Stromal cell of bone marrow (primary cell): ENCODE measurements at regions not wholly inside any gene's neighbourhood (a gene's known extent, or its start where the extent isn't known, plus 50 kb on each side); places are given as distances from the start of the nearest gene placed in this dataset.

Source experiments
- DNase-seq: peaks from one replicate; pipeline ENCODE4 v3.0.0-alpha.2; 2012; ENCODE audit warnings: low read depth

DNA sequence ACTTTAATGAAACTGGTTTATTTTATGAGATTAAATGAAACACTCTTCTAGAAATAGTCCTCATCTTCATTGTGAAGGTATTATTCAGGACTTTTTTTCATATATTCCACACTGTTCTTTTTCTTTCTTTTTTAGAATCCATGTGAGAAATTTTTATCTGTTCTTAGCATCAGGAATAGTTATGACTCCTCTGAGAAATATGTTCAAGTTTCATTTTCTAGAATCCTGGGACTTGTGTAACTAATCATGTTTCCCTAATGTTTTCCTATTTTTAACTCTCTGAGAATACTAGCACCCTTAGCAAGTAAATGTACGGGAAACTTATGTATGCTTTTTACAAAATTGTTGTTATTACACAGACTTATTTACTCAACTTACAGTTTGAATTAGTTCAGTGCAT, 407.8 kb downstream of the CBLN4 start:
- peak; percentile 12 for DNase-seq

DNA sequence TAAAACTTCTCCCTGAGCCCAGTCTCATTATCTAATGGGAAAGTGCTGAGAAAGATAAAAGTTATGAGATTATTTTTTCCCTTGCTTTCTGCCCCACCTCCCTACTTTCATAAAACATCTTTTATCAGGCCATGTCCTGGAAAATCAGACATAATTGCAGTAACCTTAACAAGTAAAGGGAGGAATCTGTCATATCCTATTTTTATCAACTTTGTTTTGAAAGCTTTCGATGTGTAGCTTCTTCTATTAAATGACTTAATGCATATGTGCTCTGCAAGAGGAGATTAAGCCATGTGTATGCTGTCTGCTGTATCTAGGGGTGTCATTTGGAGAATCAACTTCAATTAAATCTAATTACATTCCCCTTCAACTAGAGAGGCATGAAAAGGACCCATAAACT, 408.9 kb downstream of the CBLN4 start:
- no peak for DNase-seq

DNA sequence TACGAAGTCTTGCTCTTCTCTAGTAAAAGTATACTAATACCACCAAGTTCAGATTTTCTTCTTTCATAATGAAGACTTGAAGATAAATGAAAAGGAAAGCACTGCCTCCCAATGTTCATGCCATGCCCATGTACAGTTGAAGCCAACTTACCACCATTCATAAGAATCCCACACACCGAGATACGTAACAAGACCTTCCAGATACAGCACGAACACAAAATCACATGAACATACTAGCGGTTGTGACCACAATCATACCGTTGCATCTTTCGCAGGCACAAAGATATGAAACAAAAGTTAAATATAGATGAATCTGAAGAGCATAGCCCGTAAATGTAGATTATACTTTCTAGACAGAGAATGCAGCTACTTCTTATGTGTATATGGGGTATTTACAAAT, 412.5 kb downstream of the CBLN4 start:
- DNase-seq = no peak

DNA sequence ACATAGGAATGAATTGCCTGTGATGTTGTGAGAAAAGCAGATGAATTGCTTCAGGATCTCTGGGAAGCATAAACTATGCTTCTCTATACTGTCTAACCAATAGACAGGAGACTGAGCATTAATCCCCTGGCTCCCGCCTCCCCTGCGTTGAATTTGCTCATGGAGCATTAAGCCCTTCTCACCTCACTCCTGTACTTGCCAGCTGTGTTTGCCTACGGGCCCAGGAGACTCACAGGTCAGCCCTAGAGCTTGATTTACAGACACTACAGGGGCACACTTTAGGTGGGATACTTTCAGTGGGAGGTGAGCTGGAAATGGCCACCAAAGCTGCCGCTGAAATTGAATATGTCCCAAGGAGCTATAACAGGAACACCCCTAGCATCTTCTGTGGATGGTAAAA, 418.7 kb downstream of the CBLN4 start:
- DNase-seq = no peak

DNA sequence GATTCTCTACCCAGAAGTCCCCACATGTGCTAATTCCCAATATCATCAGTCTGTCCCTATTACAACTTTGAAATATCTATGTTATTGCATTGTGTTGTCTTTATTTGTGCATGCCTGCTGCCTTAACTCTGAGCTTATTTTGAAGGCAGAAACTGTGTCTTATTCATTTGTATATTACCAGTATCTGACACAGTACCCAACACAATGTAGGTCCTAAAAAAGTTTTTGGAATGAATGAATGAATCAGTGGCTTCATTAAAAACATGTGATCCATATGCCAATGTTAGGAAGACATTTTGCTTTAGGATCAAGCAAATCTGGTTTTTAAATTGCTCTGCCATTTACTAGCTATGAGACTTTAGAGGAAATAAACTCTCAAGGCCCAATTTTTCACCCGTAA, 420.4 kb downstream of the CBLN4 start:
- DNase-seq = no peak

DNA sequence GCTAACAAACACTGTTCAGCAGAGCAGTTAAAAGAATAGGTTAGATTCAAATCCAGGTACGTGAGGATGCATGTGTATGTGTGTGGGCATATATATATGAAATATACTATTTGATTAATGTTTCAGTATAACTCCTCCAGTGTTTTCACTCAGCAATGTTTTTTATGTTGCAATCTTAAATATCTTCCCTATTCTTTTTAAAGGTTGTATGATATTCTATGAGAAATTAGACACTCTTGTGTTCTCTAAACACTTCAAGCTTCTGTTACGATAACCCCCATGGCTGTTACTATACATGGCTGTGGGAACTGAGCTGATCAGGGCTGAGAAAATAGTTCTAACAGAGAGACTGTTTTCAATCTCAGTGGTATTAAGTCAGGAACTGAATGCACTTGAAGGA, 421.0 kb downstream of the CBLN4 start:
- no peak for DNase-seq

DNA sequence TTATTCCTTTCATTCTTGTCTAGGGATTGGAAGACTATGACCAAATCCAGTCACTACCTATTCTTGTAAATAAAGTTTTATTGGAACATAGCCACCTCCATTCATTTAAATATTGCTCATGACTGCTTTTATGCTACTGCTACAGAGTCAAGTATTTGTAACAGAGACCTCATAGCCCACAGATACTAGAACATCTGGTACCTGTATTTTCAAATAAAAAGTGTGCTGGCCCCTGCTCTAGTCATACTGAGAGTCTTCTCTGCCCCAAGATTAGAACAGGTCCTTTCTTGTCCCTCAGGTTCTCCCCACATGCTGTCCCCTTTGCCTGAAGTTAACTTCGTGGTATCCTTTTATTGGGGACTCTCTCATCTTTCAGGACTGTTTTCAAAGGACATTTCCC, 422.3 kb downstream of the CBLN4 start:
- DNase-seq = no peak

DNA sequence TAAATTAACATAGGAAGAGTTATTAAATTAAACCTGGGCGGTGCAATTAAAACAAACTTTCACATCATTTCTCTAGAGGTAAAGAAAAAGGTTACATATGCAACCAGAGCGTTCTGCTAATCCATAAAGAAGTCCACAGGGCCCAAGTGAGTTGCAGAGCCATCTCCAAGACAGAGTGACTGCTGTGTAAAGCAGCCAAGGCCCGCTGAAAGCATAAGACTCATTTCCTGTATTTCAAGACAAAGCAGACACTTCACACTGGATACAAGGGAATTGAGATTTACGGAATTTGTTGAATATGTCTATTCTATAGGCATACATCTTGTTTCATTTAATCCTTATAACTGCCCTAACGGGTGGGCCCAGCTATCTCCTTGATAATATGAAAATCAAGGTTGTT, 422.8 kb downstream of the CBLN4 start:
- DNase-seq = no peak

DNA sequence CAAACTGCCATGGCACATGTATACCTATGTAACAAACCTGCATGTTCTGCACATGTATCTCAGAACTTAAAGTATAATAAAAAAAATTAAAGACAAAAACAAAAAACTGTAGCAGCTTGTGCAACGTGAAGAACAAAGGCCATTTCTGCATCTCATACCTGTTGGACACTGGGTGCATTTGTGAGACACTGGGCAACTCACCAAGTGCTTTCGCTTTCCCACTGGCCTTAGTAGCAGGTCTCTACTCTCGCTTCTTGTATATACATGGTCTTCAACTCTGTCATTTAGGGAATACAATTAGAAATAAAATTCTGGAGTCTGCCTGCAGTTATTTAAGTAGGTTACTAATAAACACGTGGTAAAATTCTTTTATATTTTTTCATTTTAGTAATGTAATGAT, 423.8 kb downstream of the CBLN4 start:
- DNase-seq = no peak

DNA sequence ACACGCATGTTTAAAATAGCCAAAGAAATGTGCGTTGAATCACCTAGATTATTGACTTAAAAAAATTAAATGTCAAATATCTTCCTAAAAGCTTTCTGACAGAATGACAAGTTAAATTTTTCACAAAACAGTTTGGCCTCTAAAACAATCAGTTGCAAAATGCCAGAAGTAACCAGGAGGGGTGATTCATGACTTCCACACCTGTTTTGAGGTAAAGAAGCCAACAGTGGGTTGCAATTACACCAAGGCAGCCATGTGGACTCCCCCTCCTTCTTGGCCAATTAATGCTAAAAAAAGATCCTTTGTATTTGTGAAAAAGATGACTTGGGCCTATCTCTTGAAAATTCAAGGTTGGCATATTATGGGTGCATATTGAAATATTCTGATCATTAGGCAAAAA, 424.8 kb downstream of the CBLN4 start:
- DNase-seq = no peak

DNA sequence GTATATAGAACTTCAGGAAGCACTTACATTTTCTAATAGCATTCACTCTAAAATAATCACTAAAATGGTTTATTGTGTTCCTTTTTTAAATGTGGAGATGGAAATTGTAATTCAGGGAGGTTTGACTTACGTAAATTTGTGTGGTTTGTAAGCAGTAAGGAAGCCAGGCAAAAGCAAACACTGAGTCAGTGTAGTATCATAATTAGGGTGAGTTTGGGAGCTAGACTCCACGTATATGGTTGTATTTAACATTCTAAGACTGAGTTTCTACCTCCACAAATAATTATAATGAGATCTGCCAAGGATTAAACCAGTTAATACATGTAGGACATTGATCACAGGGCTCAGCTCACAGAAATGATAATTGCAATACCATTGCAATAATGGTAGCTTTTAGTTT, 425.5 kb downstream of the CBLN4 start:
- DNase-seq = no peak

DNA sequence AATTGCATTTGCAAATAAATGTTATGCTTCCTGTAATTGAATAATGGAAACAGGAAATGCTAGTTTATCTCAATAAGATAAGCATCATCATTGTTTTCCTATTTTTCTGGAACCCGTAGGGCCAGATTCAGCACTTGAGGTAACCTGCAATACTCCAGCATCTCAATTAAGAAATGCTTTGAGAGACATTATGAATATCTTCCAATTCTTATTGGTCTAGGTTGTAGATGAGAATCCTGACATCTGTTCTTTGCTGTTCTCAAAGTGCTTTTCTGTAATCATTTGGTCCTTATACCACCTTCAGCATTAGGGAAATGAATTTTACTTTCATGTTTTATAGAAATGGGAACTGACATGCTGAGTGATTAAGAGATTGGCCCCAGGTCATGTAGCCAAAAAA, 428.3 kb downstream of the CBLN4 start:
- no peak for DNase-seq

DNA sequence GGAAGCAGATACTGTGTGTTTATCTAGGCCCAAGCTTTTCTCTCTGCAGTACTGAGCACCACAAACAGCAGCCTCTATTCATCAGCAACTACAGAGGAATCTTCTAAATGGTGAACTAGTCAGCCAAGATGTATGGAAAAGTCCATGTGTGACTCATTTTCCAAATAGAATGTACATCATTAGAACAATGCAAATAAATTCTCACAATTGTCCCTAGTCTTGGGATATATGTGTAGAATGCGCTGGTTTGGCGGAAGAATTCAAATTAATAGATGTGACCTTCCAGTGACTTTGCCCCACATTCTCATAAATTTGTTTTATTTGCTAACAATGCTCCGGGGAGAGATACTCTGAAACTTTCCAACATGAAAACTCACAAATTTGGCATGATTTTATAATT, 436.2 kb downstream of the CBLN4 start:
- no peak for DNase-seq

DNA sequence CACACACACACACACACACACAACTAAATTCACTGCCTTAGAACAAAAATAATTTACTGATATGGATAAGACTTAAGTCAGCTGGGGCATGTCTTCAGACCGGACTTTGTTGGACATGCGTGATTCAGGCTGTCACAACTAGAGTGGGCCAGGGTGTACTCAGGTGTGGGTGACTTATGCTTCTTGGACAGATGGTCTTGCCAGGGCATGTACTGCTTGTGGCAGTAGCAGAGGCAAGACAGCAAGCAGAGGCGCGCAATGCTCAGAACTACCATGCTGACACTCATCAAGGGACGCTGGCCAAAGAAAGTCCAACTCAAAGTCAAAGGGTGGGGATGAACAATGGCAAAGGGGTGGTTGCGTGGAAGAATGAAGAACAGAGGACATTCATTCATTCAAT, 437.5 kb downstream of the CBLN4 start:
- DNase-seq = no peak

DNA sequence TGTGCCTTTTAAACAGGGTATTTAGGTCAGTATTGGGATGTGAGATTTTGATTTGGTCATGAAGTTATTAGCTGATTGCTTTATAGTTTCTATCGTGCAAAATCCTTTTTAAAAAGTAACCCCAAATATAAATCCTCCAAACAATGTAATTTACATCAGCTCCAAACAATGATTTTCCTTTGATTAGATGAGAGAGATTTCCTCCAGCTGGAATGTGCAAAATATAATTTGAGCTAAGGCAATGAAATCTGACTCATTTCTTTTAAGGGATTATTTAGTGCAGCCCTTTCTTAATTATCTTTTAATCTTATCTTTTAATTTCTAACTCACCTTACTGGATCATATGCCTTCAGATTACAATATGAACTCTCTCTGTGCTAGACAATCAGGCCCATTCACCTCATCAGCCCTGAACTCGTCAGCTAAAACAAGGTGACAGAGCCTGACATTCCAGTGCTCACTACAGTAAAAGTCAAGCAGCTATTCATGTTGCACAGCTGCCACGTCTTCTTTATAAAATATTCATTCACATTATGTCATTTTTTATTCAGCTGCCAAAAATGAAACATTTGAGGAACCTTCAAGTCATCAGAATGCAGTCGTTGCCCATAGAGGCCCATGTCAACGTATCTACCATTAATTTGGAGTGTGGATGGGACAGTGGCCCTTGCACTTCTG, 440.1 kb downstream of the CBLN4 start:
- DNase-seq = no peak

DNA sequence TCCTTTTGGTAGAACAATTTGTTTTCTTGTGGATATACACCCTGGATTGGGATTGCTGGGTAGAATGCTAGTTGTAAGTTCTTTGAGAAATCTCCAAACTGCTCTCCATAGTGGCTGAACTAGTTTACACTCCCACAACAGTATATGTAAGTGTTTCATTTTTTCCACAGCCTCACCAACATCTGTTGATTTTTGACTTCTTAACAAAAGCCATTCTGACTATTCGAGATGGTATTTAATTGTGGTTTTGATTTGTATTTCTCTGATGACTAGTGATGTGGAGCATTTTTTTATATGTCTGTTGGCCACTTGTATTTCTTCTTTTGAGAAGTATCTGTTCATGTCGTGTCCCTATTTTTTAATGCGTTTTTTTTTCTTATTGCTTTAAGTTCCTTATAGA, 444.1 kb downstream of the CBLN4 start:
- DNase-seq = peak; percentile 24

DNA sequence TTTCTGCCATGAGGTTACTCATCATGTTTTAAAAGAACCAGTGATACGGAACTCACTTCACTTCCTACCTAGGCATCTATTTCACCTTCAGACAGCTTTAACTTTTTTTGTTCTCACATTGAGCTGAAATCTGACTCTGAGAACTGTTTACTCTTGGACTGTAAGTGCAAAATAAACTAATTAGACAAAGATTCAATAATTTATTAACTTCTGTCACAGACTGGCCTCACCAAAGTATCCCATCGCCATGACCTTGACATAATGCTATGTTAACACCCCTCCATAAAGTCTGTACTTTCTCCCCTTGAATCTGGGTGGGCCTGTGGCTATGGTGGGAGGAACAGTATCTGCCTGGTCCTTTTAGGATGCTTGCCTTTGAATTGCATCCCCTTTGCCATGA, 448.1 kb downstream of the CBLN4 start:
- no peak for DNase-seq

DNA sequence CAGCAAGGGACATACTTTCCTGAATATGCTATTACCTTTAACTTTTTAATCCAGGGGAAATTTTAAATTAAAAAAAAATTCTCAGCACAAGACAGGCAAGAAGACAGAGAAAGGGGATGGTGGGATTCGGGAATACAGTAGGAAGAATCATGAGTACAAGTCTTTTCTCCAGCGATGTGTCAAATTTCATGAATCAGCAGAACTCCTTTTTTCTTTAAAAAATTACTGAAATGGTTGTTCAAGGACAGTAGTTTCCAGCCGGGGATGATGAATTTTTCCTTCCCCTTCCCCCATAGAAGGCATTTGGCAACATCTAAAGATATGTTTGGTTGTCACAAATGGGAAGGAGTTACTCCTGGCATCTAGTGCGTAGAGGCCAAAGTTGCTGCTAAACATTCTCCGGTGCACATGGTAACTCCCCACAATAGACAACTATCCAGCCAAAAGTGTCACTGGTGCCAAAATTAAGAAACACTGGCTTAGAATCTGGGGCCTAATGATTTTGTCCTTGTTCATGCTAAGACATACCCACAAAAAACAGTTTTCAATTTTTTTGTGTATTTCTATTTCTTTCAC, 450.2 kb downstream of the CBLN4 start:
- no peak for DNase-seq

DNA sequence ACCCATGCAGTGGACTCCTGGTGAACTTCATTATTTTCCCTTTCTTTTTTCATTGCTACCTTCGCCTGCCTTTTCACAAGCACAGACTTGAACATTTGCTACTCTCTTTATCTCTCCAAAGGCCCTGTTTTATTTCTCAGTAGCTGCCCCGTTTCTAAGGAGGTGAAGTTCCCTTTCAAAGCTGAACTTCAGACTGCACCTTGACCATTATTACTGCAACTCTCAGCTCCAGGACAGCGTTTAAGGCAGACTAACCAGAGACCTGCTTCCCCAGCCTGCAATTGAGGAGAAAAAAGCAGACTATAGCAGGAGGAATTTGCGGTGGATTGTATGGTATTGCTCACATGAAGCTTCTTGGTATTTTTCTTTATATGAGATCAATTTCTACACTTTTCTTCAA, 460.7 kb downstream of the CBLN4 start:
- no peak for DNase-seq

DNA sequence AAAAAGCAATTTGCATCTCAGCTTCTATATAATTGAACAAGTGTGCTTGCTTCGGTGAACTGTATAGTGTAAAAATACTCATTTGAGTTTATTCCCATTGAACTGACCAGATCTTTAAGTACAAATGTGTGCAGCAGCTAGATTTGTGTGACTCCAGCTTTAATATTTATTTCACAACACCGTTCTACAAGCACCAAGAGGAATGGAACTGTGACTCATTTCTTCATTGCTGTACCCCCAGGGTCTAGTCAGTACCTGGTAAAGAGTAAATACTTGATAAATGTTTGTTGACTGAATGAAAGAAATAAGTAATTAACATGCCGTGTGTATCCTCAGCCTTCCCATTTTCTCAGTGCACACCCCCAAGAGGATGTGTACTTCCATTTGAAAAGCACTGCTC, 464.8 kb downstream of the CBLN4 start:
- no peak for DNase-seq

DNA sequence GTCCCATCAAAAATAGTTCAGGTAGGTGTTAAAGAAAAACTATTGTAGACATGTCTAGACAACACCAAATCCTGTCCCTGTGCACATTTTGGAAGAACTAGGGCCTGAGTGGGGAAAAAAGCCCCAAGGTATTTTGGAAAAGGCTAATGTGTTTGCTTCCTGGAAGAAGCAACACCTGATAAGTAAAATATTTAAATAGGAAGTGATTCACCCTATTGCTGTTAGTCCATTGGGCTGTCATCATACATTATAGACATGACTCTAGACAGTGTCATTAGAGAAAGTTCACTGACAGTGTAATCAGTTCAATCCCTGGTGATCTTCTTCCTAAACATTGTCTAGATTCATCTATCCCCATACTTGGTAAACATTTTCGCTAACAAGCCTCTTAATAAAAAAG, 465.3 kb downstream of the CBLN4 start:
- DNase-seq = no peak

DNA sequence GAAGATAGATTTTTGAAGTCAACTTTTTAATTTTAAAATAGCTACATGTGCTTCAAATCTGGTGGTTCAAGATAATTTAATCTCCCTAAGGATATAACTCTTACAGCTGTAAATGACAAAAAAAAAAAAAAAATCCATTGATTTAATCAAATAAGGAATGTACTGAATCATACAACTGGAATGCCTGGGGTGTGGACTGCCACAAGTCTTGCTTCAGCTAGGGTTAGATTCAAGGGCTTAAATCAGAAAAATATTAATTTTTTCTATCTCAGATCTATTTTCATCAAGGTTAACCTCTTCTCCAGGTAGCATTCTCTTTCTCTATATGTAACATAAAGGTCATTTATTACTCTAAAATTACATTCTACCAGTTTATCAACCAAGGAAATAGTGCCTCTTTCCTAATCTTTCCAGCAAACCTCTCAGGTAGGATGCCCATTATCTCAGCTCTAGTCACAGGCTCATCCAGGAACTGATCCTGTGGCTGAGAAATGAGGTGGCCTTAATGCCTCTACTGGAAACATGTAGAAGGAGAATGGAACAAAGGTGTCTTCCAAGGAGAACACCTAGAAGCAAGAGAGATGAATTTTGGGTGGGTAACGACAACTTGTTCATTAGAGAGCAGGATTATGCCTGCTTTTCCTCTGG, 466.9 kb downstream of the CBLN4 start:
- peak; percentile 6 for DNase-seq

DNA sequence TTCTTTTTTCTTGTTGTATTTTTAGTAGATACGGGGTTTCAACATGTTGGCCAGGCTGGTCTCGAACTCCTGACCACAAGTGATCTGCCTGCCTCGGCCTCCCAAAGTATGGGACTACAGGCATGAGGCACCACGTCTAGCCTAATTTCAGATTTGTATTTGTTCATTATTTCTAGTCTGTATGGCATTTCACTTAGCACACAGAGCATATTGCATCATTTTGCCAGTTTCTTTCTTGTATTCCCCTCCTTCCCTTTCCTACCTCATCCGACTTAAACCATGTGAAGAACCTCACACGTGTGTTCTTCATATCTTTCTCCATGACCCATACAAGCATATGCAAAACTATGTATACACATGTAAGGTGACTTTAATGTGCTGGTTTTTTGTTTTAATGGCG, 470.0 kb downstream of the CBLN4 start:
- DNase-seq = no peak

DNA sequence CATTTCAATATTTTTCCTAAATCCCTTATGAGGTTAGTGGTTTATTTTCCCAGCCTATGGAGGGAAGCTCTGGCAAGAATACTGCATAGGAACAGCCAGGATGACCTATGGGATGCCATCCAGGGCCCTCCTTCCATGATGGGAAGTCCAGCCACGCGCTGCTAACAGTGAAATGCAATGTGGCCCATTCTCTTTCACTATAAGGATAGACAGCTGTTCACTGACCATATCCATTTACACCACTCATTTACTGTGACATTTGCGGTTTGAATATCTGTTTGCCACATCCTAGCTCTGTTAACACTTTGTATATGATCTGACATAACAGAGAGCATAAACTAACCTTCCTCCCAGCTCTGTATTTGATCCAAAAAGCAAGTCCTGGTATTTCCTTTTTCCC, 471.7 kb downstream of the CBLN4 start:
- no peak for DNase-seq
